ENCODE measurements at regions not wholly inside any gene's neighbourhood (a gene's known extent, or its start where the extent isn't known, plus 50 kb on each side); places are given as distances from the start of the nearest gene placed in this dataset.

DNA sequence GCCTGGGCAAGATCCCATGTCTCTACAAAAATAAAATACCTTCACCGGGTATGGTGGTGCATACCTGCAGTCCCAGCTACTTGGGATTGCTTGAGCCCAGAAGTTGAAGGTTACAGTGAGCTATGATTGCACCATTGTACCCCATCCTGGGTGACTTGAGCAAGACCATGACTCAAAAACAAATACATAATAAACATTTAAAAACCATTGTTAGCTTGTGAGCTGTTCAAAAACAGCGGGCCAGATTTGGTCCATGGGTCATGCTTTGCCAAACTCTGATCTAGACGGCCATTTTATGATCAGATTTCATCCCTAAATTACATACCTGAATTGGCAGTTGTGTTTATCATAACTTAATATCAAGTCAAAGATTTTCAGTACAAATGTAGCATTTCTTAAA lies 76.0 kb upstream of the GPM6B start:
- TF ChIP-seq GABPA (IDR thresholded peaks at IDR 0.05; ENCODE audit: low read depth) (no peak), SPI1 (IDR thresholded peaks at IDR 0.05; ENCODE audit: borderline replicate concordance, low read depth) (no peak), POLR2AphosphoS5 (IDR thresholded peaks at IDR 0.05; ENCODE audit: low read depth) (no peak)
- TF ChIP-seq, protein P1, sequence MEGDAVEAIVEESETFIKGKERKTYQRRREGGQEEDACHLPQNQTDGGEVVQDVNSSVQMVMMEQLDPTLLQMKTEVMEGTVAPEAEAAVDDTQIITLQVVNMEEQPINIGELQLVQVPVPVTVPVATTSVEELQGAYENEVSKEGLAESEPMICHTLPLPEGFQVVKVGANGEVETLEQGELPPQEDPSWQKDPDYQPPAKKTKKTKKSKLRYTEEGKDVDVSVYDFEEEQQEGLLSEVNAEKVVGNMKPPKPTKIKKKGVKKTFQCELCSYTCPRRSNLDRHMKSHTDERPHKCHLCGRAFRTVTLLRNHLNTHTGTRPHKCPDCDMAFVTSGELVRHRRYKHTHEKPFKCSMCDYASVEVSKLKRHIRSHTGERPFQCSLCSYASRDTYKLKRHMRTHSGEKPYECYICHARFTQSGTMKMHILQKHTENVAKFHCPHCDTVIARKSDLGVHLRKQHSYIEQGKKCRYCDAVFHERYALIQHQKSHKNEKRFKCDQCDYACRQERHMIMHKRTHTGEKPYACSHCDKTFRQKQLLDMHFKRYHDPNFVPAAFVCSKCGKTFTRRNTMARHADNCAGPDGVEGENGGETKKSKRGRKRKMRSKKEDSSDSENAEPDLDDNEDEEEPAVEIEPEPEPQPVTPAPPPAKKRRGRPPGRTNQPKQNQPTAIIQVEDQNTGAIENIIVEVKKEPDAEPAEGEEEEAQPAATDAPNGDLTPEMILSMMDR (IDR thresholded peaks at IDR 0.05; ENCODE audit: insufficient read depth, low read length), result no peak
- TF ChIP-seq, protein P2, sequence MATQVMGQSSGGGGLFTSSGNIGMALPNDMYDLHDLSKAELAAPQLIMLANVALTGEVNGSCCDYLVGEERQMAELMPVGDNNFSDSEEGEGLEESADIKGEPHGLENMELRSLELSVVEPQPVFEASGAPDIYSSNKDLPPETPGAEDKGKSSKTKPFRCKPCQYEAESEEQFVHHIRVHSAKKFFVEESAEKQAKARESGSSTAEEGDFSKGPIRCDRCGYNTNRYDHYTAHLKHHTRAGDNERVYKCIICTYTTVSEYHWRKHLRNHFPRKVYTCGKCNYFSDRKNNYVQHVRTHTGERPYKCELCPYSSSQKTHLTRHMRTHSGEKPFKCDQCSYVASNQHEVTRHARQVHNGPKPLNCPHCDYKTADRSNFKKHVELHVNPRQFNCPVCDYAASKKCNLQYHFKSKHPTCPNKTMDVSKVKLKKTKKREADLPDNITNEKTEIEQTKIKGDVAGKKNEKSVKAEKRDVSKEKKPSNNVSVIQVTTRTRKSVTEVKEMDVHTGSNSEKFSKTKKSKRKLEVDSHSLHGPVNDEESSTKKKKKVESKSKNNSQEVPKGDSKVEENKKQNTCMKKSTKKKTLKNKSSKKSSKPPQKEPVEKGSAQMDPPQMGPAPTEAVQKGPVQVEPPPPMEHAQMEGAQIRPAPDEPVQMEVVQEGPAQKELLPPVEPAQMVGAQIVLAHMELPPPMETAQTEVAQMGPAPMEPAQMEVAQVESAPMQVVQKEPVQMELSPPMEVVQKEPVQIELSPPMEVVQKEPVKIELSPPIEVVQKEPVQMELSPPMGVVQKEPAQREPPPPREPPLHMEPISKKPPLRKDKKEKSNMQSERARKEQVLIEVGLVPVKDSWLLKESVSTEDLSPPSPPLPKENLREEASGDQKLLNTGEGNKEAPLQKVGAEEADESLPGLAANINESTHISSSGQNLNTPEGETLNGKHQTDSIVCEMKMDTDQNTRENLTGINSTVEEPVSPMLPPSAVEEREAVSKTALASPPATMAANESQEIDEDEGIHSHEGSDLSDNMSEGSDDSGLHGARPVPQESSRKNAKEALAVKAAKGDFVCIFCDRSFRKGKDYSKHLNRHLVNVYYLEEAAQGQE (IDR thresholded peaks at IDR 0.05; ENCODE audit: insufficient replicate concordance, low read depth), result no peak
- Histone ChIP-seq H3K4me3 (replicated peaks; ENCODE audit: insufficient read depth, low read length) (no peak overlapping the region), H3K27me3 (ENCODE audit: insufficient read depth, poor library complexity, severe bottlenecking) (no peaks in the 10 kb centered on the region), H3K27ac (replicated peaks) (no peak overlapping the region)
- no peak for DNase-seq (ENCODE audit: low read depth in 1 of 2, low spot score in 1 of 2)

DNA sequence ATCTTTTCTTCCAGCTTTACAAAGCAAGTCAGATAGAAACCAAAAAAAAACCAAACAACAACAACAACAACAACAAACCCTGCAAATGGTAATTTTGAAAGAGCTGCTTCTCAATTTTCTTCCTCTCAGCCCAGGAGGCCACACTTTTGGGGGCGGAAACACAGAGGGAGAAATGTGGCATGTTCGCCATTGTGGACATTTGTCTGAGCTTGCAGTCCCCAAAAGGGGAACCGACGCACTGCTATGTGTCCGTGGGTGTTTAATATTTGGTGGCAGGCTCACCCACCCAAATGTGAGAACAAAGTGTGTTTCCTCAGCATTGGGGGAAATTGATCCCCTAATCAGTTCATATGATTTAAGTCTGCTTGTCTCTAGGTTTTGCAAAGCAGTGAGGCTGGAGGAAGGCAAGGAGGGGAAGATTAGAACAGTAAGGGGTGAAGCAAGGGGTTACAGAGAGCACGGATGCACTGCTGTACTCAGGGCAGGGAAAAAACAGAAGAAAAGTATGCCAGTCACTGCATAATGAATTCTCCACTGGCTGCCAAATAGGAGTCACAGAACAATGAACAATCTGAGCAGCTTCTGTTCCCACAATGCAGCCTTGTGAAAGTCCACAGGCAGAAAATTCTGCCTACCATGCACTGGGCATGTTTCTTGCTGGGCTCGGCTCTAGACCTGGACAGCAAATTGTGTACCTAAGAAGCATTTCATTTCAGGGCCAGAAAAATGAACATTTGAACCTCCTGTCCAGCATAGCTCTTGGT lies 74.7 kb upstream of the GPM6B start:
- no peak for TF ChIP-seq POLR2AphosphoS5 (IDR thresholded peaks at IDR 0.05; ENCODE audit: low read depth)
- TF ChIP-seq SPI1 (IDR thresholded peaks at IDR 0.05; ENCODE audit: borderline replicate concordance, low read depth), result no peak
- TF ChIP-seq, protein P1 (IDR thresholded peaks at IDR 0.05; ENCODE audit: insufficient read depth, low read length), result no peak
- TF ChIP-seq GABPA (IDR thresholded peaks at IDR 0.05; ENCODE audit: low read depth), result no peak
- TF ChIP-seq, protein P2 (IDR thresholded peaks at IDR 0.05; ENCODE audit: insufficient replicate concordance, low read depth), result no peak
- Histone ChIP-seq H3K27me3 (ENCODE audit: insufficient read depth, poor library complexity, severe bottlenecking) (no peaks in the 10 kb centered on the region), H3K27ac (replicated peaks) (no peak overlapping the region), H3K4me3 (replicated peaks; ENCODE audit: insufficient read depth, low read length) (no peak overlapping the region)
- DNase-seq (ENCODE audit: low read depth in 1 of 2, low spot score in 1 of 2), result no peak

DNA sequence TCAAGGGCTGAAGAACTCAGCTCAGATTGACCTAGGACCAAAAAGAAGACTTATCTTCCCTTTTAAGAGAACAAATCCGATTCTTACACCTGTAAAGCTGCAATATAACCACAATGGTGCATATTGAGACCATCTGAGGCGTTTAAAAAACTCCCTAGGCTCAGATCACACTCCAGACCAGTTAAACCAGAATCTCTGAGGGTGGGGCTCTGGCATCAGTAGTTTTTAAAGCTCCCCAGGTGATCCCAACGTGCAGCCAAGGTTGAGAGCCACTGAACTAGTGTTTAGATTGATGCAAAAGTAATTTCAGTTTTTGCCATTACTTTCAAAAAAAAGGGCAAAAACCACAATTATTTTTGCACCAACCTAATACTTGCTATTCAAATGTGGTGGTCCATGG lies 73.9 kb upstream of the GPM6B start:
- TF ChIP-seq, protein P1 (IDR thresholded peaks at IDR 0.05; ENCODE audit: insufficient read depth, low read length), result no peak
- TF ChIP-seq SPI1 (IDR thresholded peaks at IDR 0.05; ENCODE audit: borderline replicate concordance, low read depth), result no peak
- TF ChIP-seq, protein P2 (IDR thresholded peaks at IDR 0.05; ENCODE audit: insufficient replicate concordance, low read depth), result no peak
- TF ChIP-seq GABPA (IDR thresholded peaks at IDR 0.05; ENCODE audit: low read depth), result no peak
- no peak for TF ChIP-seq POLR2AphosphoS5 (IDR thresholded peaks at IDR 0.05; ENCODE audit: low read depth)
- no peak for DNase-seq (ENCODE audit: low read depth in 1 of 2, low spot score in 1 of 2)
- H3K4me3 ChIP-seq (replicated peaks; ENCODE audit: insufficient read depth, low read length), result no peak overlapping the region
- H3K27me3 ChIP-seq (ENCODE audit: insufficient read depth, poor library complexity, severe bottlenecking), result no peaks in the 10 kb centered on the region
- H3K27ac ChIP-seq (replicated peaks), result no peak overlapping the region

All from HL-60 (cell line).